ENCODE measurements at regions not wholly inside any gene's neighbourhood (a gene's known extent, or its start where the extent isn't known, plus 50 kb on each side); places are given as distances from the start of the nearest gene placed in this dataset.

GRCh38 chr11:110795112-110795624 is 82.9 kb upstream of the ARHGAP20 start:
- Mint-ChIP-seq H3K27me3 (ENCODE audit: low read depth) (peaks cover 2% of the 10 kb centered on the region), H3K4me1 (ENCODE audit: low read depth) (no peaks in the 10 kb centered on the region), H3K4me3 (no peak overlapping the region), H3K36me3 (ENCODE audit: low read depth) (no peaks in the 10 kb centered on the region), H3K9me3 (ENCODE audit: insufficient read depth) (no peaks in the 10 kb centered on the region), H3K27ac (no peak overlapping the region)
- CTCF ChIA-PET: no interaction called here
- ATAC-seq (no peak), DNase-seq (no peak)
- POLR2A ChIA-PET: no interaction called here

DNA sequence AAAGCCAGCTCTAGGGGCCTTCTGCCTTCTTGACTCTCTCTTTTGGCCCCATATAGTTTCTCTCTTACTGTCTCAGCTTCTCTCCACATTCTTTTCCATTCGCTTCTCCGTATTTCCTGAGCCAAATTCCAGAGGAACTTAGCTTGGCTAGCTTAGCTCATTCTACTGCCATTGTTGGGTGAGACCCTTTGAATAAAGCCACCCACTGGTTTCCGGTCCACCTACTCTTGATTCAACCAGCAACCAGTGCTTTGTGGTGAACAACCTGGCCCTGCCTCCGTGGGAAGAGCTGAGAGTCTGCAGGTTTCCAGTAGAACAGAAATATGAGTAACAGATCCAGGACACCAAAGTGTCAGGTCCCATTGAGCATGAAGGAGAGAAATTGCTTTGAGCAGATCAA is 81.3 kb upstream of the ARHGAP20 start:
- Mint-ChIP-seq H3K36me3 (ENCODE audit: low read depth) (no peaks in the 10 kb centered on the region), H3K27me3 (ENCODE audit: low read depth) (peaks cover 2% of the 10 kb centered on the region), H3K27ac (no peak overlapping the region), H3K4me3 (no peak overlapping the region), H3K9me3 (ENCODE audit: insufficient read depth) (no peaks in the 10 kb centered on the region), H3K4me1 (ENCODE audit: low read depth) (no peaks in the 10 kb centered on the region)
- ATAC-seq (no peak), DNase-seq (no peak)
- ChIA-PET CTCF (no interaction called here), POLR2A (no interaction called here)

DNA sequence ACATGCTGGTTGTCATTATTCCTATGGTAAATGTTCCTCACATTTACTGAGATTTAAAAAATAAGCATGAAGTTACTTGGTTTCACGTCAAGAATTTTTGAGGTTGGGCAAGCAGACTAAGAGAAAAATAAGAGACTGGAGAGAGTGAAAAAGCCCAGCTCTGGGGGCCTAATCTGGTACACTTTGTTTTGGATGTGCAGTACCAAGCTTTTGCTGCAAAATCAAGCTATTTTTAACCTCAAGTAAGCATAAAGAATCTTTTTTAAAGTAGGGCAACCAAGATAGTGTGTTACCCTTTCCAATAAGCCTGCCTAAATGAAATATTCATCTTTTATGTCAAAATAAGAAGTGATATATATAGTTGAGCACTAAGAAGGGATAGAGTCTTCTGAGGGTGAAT is 79.4 kb upstream of the ARHGAP20 start:
- CTCF ChIA-PET: no interaction called here
- DNase-seq (no peak), ATAC-seq (no peak)
- Mint-ChIP-seq H3K4me1 (ENCODE audit: low read depth) (peaks cover 2% of the 10 kb centered on the region), H3K9me3 (ENCODE audit: insufficient read depth) (no peaks in the 10 kb centered on the region), H3K27me3 (ENCODE audit: low read depth) (peaks cover 3% of the 10 kb centered on the region), H3K27ac (no peak overlapping the region), H3K36me3 (ENCODE audit: low read depth) (no peaks in the 10 kb centered on the region), H3K4me3 (no peak overlapping the region)
- POLR2A ChIA-PET: no interaction called here

GRCh38 chr11:110787680-110788079 is 75.4 kb upstream of the ARHGAP20 start:
- no peak overlapping the region for H3K4me3 Mint-ChIP-seq
- H3K36me3 Mint-ChIP-seq (ENCODE audit: low read depth): no peaks in the 10 kb centered on the region
- DNase-seq (no peak), ATAC-seq (no peak)
- no peaks in the 10 kb centered on the region for H3K9me3 Mint-ChIP-seq (ENCODE audit: insufficient read depth)
- peaks cover 2% of the 10 kb centered on the region for H3K4me1 Mint-ChIP-seq (ENCODE audit: low read depth)
- ChIA-PET CTCF (no interaction called here), POLR2A (no interaction called here)
- no peak overlapping the region for H3K27ac Mint-ChIP-seq
- peaks cover 2% of the 10 kb centered on the region for H3K27me3 Mint-ChIP-seq (ENCODE audit: low read depth)

DNA sequence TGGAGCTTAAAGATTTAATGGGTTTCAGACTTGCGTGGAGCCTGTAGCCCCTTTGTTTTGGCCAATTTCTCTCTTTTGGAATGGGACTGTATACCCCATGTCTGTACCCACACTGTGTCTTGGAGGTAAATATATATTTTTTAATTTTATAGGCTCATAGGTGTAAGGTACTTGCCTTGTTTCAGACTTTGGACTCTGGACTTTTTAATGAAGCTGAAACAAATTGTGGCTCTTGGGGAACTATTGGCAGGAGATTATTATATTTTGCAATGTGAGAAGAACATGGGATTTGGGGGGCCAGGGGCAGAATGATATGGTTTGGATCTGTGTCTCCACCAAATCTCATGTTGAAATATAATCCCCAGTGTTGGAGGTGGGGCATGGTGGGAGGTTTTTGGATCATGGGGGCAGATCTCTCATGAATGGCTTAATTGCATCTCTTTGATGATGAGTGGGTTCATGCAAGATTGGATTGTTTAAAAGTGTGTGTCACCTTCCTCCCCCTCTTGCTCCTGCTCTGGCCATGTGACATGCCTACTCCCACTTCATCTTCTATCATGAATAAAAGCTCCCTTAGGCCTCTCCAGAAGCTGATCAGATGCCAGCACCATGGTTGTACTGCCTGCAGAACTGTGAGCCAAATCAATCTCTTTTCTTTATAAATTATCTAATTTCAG is 74.1 kb upstream of the ARHGAP20 start:
- peaks cover 2% of the 10 kb centered on the region for H3K4me1 Mint-ChIP-seq (ENCODE audit: low read depth)
- H3K27ac Mint-ChIP-seq: no peak overlapping the region
- H3K4me3 Mint-ChIP-seq: no peak overlapping the region
- CTCF ChIA-PET: no interaction called here
- H3K36me3 Mint-ChIP-seq (ENCODE audit: low read depth): no peaks in the 10 kb centered on the region
- DNase-seq: no peak
- ATAC-seq: no peak
- H3K27me3 Mint-ChIP-seq (ENCODE audit: low read depth): peaks cover 2% of the 10 kb centered on the region
- POLR2A ChIA-PET: no interaction called here
- no peaks in the 10 kb centered on the region for H3K9me3 Mint-ChIP-seq (ENCODE audit: insufficient read depth)

DNA sequence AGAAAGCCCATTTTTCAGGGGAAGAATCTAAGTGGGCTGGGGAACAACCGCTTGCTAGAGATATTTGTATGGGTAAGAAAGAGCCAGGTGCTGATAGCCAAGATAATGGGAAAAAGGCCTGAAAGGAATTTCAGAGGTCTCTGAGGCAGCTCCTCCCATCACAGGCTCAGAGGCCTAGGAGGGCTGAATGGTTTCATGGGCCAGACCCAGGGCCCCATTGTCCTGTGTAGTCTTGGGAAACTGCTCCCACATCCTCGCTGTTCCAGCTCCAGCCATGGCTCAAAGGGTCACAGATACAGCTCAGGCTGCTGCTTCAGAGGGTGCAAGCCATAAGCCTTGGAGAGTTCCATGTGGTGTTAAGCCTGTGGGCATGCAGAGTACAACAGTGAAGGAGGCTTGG is 73.2 kb upstream of the ARHGAP20 start:
- H3K4me1 Mint-ChIP-seq (ENCODE audit: low read depth): peaks cover 2% of the 10 kb centered on the region
- ChIA-PET POLR2A (no interaction called here), CTCF (no interaction called here)
- DNase-seq (no peak), ATAC-seq (no peak)
- no peak overlapping the region for H3K4me3 Mint-ChIP-seq
- peaks cover 2% of the 10 kb centered on the region for H3K27me3 Mint-ChIP-seq (ENCODE audit: low read depth)
- H3K27ac Mint-ChIP-seq: no peak overlapping the region
- H3K9me3 Mint-ChIP-seq (ENCODE audit: insufficient read depth): no peaks in the 10 kb centered on the region
- H3K36me3 Mint-ChIP-seq (ENCODE audit: low read depth): no peaks in the 10 kb centered on the region

DNA sequence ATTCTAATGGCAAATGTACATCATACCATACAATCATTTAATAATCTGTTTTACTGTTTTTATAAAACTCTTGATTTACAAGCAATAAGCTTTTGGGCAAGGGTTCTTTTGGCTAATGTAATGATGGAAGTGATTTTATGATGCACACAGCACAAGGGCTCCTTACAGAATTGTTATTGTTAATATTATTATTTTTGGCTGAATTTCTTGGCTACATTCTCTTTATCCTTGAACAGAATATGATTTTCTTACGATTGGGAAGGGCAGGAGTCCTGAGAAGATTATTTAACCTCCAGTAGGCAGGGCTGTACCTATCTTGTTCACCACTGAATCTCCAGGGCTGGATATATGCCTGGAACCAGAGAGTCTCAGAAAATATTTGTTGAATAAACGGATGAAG is 70.4 kb upstream of the ARHGAP20 start:
- no peak for DNase-seq
- H3K27me3 Mint-ChIP-seq (ENCODE audit: low read depth): peaks cover 2% of the 10 kb centered on the region
- H3K4me1 Mint-ChIP-seq (ENCODE audit: low read depth): no peaks in the 10 kb centered on the region
- CTCF ChIA-PET: no interaction called here
- H3K9me3 Mint-ChIP-seq (ENCODE audit: insufficient read depth): no peaks in the 10 kb centered on the region
- H3K36me3 Mint-ChIP-seq (ENCODE audit: low read depth): no peaks in the 10 kb centered on the region
- H3K27ac Mint-ChIP-seq: no peak overlapping the region
- H3K4me3 Mint-ChIP-seq: no peak overlapping the region
- no peak for ATAC-seq
- POLR2A ChIA-PET: no interaction called here

GRCh38 chr11:110779108-110779507 is 66.9 kb upstream of the ARHGAP20 start:
- DNase-seq: no peak
- POLR2A ChIA-PET: no interaction called here
- Mint-ChIP-seq H3K36me3 (ENCODE audit: low read depth) (no peaks in the 10 kb centered on the region), H3K27ac (no peak overlapping the region), H3K4me1 (ENCODE audit: low read depth) (no peaks in the 10 kb centered on the region), H3K9me3 (ENCODE audit: insufficient read depth) (no peaks in the 10 kb centered on the region), H3K4me3 (no peak overlapping the region), H3K27me3 (ENCODE audit: low read depth) (no peaks in the 10 kb centered on the region)
- no peak for ATAC-seq
- CTCF ChIA-PET: no interaction called here

GRCh38 chr11:110778343-110778742 is 66.1 kb upstream of the ARHGAP20 start:
- Mint-ChIP-seq H3K4me3 (no peak overlapping the region), H3K36me3 (ENCODE audit: low read depth) (no peaks in the 10 kb centered on the region), H3K9me3 (ENCODE audit: insufficient read depth) (no peaks in the 10 kb centered on the region), H3K27me3 (ENCODE audit: low read depth) (no peaks in the 10 kb centered on the region), H3K27ac (no peak overlapping the region), H3K4me1 (ENCODE audit: low read depth) (no peaks in the 10 kb centered on the region)
- no peak for DNase-seq
- no peak for ATAC-seq
- ChIA-PET POLR2A (no interaction called here), CTCF (no interaction called here)

- DNase-seq: no peak
- H3K4me3 Mint-ChIP-seq: no peak overlapping the region
- no peak for ATAC-seq
- no peak overlapping the region for H3K27ac Mint-ChIP-seq
- H3K36me3 Mint-ChIP-seq (ENCODE audit: low read depth): no peaks in the 10 kb centered on the region
- ChIA-PET POLR2A (no interaction called here), CTCF (no interaction called here)
- H3K9me3 Mint-ChIP-seq (ENCODE audit: insufficient read depth): no peaks in the 10 kb centered on the region
- H3K4me1 Mint-ChIP-seq (ENCODE audit: low read depth): no peaks in the 10 kb centered on the region
- no peaks in the 10 kb centered on the region for H3K27me3 Mint-ChIP-seq (ENCODE audit: low read depth)
These were observed 65.5 kb upstream of the ARHGAP20 start for GRCh38 chr11:110777775-110778174.

GRCh38 chr11:110776081-110776480 is 63.8 kb upstream of the ARHGAP20 start:
- ChIA-PET POLR2A (no interaction called here), CTCF (no interaction called here)
- H3K27ac Mint-ChIP-seq: no peak overlapping the region

DNA sequence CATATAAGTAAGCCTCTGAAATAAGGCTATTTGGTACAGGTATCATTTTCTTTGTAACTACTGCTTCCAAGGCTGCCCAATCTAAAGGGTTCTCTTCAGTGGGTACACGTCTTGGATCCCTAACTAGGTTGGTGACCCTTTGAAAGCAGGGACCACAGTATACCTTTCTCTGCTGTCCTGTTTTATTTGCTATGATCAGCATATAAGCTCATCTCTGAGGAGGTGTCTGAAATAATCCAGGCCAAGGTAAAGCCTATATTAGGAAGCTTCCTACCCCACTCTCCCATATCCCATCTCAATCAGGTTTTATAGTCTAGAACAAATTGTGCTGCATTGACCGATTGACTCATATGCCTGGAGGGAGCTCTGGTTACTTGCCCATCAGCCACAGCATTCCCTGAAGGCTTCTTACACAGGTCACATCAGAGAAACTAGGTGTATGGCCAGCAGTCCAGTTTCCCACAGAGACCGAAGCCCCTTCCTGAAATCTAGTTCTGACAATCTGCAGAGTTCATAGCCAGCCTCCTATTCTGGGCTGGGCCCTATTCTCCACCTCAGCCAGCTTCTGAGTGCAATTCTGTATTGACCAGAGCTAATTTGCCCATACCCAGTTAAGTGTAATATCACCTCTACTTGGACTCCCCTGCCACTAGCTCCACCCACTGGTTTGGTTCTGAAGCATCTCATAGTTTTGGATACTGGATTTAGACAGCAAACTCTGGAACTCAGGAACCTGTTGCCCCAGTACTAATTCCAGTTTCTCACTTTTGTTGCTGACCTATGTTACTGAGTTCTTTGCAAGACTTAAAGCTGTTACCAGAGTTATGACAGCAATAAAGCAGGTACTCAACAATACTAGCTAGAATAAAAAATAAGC is 62.1 kb upstream of the ARHGAP20 start:
- Mint-ChIP-seq H3K4me3 (no peak overlapping the region), H3K27ac (no peak overlapping the region), H3K36me3 (ENCODE audit: low read depth) (no peaks in the 10 kb centered on the region), H3K4me1 (ENCODE audit: low read depth) (peaks cover 3% of the 10 kb centered on the region), H3K9me3 (ENCODE audit: insufficient read depth) (no peaks in the 10 kb centered on the region), H3K27me3 (ENCODE audit: low read depth) (no peaks in the 10 kb centered on the region)
- CTCF ChIA-PET: no interaction called here
- POLR2A ChIA-PET: no interaction called here
- DNase-seq (no peak), ATAC-seq (no peak)

More at GRCh38 chr11:110776081-110776480, 63.8 kb upstream of the ARHGAP20 start:
- Mint-ChIP-seq H3K4me1 (ENCODE audit: low read depth) (no peaks in the 10 kb centered on the region), H3K27me3 (ENCODE audit: low read depth) (no peaks in the 10 kb centered on the region), H3K36me3 (ENCODE audit: low read depth) (no peaks in the 10 kb centered on the region), H3K9me3 (ENCODE audit: insufficient read depth) (no peaks in the 10 kb centered on the region), H3K4me3 (no peak overlapping the region)
- ATAC-seq: no peak
- no peak for DNase-seq
